ENCODE measurements at regions not wholly inside any gene's neighbourhood (a gene's known extent, or its start where the extent isn't known, plus 50 kb on each side); places are given as distances from the start of the nearest gene placed in this dataset.
A peak's percentile ranks its signal among the peaks of the same experiment; 100 is the strongest.

GRCh38 chr16:56102183-56102686 lies 89.1 kb upstream of the GNAO1 start:
- Histone ChIP-seq H3K36me3 (ENCODE audit: control insufficient read depth in 2 of 2, insufficient read depth in 1 of 2, low read length in 2 of 2) (no peaks in the 10 kb centered on the region), H3K4me1 (ENCODE audit: control insufficient read depth, insufficient read depth, low read length) (no peaks in the 10 kb centered on the region), H3K4me3 (ENCODE audit: low read depth, low read length) (no peak overlapping the region), H3K9me3 (ENCODE audit: control insufficient read depth, insufficient read depth, low read depth, low read length) (no peaks in the 10 kb centered on the region), H3K27ac (ENCODE audit: extremely low read depth, low read depth, low read length) (no peak overlapping the region)
- ChIA-PET CTCF (no interaction called here), POLR2A (no interaction called here)
- TF ChIP-seq ZBTB48 (tag by site-specific recombination; IDR thresholded peaks at IDR 0.05) = no peak

DNA sequence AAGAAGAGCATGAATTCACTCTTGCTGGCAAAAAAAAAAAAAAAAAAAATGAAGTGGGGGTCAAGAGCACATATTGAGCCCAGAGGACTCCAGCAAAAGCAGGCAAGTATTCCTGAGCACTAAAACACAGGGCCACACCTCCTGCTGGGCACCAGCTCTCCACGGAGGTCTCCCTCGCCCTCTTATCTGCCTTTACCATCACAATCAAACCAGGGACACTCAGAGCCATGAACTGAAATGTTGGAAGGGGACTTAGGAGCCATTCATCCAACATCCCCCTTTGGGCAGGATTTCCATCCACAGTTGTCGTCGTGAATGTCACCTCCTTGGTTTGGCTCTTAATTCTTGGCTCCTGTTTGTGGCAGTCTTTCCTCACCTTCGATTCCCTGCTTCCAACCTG lies 89.8 kb upstream of the GNAO1 start:
- H3K9me3 ChIP-seq (ENCODE audit: control insufficient read depth, insufficient read depth, low read depth, low read length) = no peaks in the 10 kb centered on the region
- H3K36me3 ChIP-seq (ENCODE audit: control insufficient read depth in 2 of 2, insufficient read depth in 1 of 2, low read length in 2 of 2) = no peaks in the 10 kb centered on the region
- no peak overlapping the region for H3K4me3 ChIP-seq (ENCODE audit: low read depth, low read length)
- TF ChIP-seq ATF2 (tag by site-specific recombination; IDR thresholded peaks at IDR 0.05; ENCODE audit: low read depth) (no peak), ZNF223 (tag by site-specific recombination; IDR thresholded peaks at IDR 0.05) (no peak), GLIS1 (tag by site-specific recombination; IDR thresholded peaks at IDR 0.05) (0 out of 2 replicates have a peak, but pooled peaks have one; percentile 9), GLI2 (tag by site-specific recombination; IDR thresholded peaks at IDR 0.05; ENCODE audit: borderline replicate concordance, low read depth) (no peak), ZFP37 (tag by site-specific recombination; IDR thresholded peaks at IDR 0.05) (no peak), ZNF544 (tag by site-specific recombination; IDR thresholded peaks at IDR 0.05) (no peak)
- no peak overlapping the region for H3K27ac ChIP-seq (ENCODE audit: extremely low read depth, low read depth, low read length)
- H3K4me1 ChIP-seq (ENCODE audit: control insufficient read depth, insufficient read depth, low read length) = no peaks in the 10 kb centered on the region
- ChIA-PET POLR2A (no interaction called here), CTCF (no interaction called here)

DNA sequence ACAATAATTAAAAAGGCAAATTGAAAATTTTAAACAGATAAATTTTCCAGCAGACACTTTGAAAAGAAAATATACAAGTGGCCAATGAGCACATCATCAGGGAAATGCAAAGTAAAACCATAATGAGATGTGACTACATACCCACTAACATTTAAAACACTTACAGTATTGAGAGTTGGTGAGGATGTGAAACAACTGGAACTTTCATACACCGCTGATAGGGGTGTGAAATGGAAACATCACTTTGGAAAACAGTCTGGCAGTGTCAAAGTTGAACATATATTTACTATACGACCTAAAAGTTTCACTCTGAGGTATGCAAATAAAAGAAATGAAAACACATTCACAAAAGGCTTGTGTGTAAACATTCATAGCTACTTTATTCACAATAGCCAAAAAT lies 94.0 kb upstream of the GNAO1 start:
- no peak overlapping the region for H3K4me3 ChIP-seq (ENCODE audit: low read depth, low read length)
- no peaks in the 10 kb centered on the region for H3K36me3 ChIP-seq (ENCODE audit: control insufficient read depth in 2 of 2, insufficient read depth in 1 of 2, low read length in 2 of 2)
- TF ChIP-seq ZNF2 (tag by site-specific recombination; IDR thresholded peaks at IDR 0.05) = no peak
- TF ChIP-seq ZNF785 (tag by site-specific recombination; IDR thresholded peaks at IDR 0.05) = no peak
- no peak for TF ChIP-seq KLF10 (tag by site-specific recombination; IDR thresholded peaks at IDR 0.05)
- TF ChIP-seq ZNF324 (tag by site-specific recombination; IDR thresholded peaks at IDR 0.05) = no peak
- no peak for TF ChIP-seq ZNF239 (tag by site-specific recombination; IDR thresholded peaks at IDR 0.05)
- no peak for TF ChIP-seq ZBTB21 (tag by site-specific recombination; IDR thresholded peaks at IDR 0.05)
- TF ChIP-seq ZNF366 (tag by site-specific recombination; conservative IDR thresholded peaks at IDR 0.05) = no peak
- no peak for TF ChIP-seq ZNF629 (tag by site-specific recombination; IDR thresholded peaks at IDR 0.05)
- TF ChIP-seq ZNF580 (tag by site-specific recombination; IDR thresholded peaks at IDR 0.05) = no peak
- no peak for TF ChIP-seq ZNF416 (tag by site-specific recombination; IDR thresholded peaks at IDR 0.05)
- TF ChIP-seq ZNF112 (tag by site-specific recombination; IDR thresholded peaks at IDR 0.05) = no peak
- TF ChIP-seq ZNF148 (tag by site-specific recombination; IDR thresholded peaks at IDR 0.05; ENCODE audit: borderline replicate concordance) = no peak
- TF ChIP-seq SP2 (tag by site-specific recombination; IDR thresholded peaks at IDR 0.05) = no peak
- no peaks in the 10 kb centered on the region for H3K9me3 ChIP-seq (ENCODE audit: control insufficient read depth, insufficient read depth, low read depth, low read length)
- ChIA-PET POLR2A (no interaction called here), CTCF (no interaction called here)
- H3K27ac ChIP-seq (ENCODE audit: extremely low read depth, low read depth, low read length) = no peak overlapping the region
- H3K4me1 ChIP-seq (ENCODE audit: control insufficient read depth, insufficient read depth, low read length) = no peaks in the 10 kb centered on the region
